IPS-NIHi7 (cell line): ENCODE measurements at regions not wholly inside any gene's neighbourhood (a gene's known extent, or its start where the extent isn't known, plus 50 kb on each side); places are given as distances from the start of the nearest gene placed in this dataset.
"Not testable (repeated sequence)": the region's sequence is repeated elsewhere in the genome, so short reads cannot be mapped to it uniquely, and the experiment has no call there.

Experiments used
- DNase-seq: peaks from one replicate; pipeline ENCODE4 v3.0.0; 2012; ENCODE audit warnings: mixed read lengths; ENCODE audit errors: extremely low spot score

DNA sequence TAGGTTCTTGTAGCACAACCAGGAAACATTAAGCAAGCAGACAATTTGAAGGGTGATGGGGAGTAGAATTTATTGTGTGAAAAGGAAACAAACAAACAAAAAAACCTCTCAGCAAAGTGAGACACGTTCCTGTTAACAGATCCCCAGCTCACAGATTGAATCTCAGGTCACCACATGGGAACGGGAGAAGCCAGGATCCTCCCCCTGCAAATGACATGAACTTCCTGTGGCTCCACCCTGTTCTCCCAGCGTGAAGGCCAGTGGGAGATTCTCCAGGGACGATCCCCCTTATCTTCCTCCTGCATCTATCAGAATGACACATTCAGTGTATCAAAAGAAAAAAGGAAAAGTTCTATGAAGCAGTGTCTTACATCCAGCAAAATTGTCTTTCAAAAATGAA, 1488.1 kb downstream of the OTOL1 start:
- DNase-seq: no peak

DNA sequence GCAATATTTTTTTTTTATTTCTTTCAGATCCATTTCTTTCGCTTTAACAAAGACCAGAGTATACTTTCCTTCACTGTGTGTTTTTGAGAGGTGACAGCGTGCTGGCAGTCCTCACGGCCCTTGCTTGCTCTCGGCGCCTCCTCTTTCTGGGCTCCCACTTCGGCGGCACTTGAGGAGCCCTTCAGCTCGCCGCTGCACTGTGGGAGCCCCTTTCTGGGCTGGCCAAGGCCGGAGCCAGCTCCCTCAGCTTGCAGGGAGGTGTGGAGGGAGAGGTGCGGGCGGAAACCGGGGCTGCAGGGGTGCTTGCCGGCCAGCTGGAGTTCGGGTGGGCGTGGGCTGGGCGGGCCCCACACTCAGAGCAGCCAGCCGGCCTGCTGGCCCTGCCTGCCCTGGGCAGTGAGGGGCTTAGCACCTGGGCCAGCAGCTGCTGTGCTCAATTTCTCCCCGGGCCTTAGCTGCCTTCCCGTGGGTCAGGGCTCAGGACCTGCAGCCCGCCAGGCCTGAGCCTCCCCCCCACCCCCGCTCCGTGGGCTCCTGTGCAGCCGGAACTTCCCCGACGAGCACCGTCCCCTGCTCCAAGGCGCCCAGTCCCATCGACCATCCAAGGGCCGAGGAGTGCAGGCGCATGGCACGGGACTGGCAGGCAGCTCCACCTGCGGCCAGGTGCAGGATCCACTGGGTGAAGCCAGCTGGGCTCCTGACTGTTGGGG, 1490.6 kb downstream of the OTOL1 start:
- DNase-seq: not testable (repeated sequence)

DNA sequence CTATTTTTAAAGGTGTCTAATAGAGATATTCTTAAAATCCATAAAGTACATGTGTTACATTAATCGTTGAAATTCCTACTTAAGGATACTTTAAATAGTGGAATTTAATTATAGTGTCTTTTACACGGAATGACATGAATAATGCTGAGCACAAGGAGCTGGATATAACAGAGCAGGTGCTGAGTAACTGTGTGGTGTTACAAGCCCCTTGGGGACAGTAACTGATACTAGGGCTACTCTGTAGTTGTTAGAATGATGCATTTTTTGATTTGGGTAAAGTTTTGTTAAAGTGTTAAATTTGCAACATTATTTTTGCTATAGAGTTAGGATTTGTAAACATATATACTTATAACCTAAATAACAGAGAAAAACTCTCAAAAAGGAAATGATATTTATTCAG, 1496.1 kb downstream of the OTOL1 start:
- no peak for DNase-seq

DNA sequence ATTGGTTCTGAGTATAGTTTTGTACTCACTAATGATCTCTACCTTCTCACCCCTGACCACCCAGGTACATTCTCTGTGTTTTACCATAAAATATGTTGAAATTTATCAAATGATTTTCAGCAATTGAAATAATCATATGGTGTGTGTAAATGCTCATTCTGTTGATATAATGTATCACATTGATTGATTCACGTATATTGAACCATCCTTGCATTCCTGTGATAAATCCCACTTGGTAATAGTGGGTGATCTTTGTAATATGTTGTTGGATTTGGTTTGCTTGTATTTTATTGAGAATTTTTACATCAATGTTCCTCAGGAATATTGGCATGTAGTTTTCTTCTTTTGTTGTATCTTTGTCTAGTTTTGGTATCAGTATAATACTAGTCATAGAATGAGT, 1497.6 kb downstream of the OTOL1 start:
- no peak for DNase-seq

GRCh38 chr3:162996368-162996767, 1499.8 kb downstream of the OTOL1 start:
- no peak for DNase-seq

GRCh38 chr3:162998205-162998604, 1501.6 kb downstream of the OTOL1 start:
- no peak for DNase-seq

- no peak for DNase-seq
Observed at GRCh38 chr3:163011596-163011995, 1515.0 kb downstream of the OTOL1 start.

GRCh38 chr3:163016251-163016650, 1519.6 kb downstream of the OTOL1 start:
- DNase-seq: no peak

GRCh38 chr3:163018067-163018466, 1521.5 kb downstream of the OTOL1 start:
- DNase-seq: no peak

DNA sequence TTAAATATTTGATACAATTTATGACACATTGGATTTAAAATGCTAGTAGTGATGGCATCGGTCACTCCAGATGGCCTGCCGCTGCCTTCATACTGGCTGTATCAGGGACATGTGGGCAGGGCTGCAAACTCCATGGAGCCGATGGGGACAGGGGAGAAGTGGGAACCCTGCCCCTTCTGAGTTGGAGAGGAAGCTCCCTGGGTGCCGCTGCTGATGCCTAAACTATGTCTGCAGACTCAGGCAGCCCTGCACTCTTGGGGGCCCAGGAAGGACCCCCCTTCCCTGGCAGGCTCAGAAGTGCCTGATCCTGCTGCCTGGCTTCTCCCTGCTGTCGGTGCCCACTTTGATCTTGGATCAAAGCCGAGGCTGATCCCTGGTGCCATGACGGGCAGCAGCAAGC, 1522.1 kb downstream of the OTOL1 start:
- no peak for DNase-seq

- DNase-seq: no peak
Observed at GRCh38 chr3:163019260-163019659, 1522.7 kb downstream of the OTOL1 start.

DNA sequence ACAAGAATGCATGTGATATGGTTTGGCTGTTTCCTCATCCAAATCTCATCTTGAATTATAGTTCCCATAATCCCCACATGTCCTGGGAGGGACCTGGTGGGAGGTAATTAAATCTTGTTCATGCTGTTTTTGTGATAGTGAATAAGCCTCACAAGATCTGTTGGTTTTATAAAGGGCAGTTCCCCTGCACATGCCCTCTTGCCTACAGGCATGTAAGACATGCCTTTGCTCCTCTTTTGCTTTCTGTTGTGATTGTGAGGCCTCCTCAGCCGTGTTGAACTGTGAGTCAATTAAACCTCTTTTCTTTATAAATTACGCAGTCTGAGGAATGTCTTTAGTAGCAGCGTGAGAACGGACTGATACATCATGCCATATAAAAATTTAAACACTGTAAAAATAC, 1537.0 kb downstream of the OTOL1 start:
- DNase-seq: no peak

DNA sequence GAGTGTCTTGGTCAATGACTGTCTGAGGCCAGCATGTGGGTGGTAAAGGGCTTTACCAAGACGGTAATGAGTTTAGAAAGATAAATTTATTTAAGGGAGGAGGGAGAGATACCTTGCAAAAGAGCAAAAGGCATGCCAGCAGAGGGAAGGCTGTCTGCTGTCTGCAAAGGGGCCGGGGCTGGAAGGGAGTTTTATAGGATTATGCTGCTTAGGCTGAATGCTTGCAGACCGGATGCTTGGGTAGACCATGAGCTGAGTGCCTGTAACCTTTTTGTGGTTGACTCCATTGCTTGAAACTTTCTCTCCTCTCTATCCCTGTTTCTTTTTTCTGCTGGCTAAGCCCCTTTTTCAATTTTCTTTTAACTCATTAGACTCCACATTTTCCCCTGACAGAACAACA, 1543.0 kb downstream of the OTOL1 start:
- no peak for DNase-seq

DNA sequence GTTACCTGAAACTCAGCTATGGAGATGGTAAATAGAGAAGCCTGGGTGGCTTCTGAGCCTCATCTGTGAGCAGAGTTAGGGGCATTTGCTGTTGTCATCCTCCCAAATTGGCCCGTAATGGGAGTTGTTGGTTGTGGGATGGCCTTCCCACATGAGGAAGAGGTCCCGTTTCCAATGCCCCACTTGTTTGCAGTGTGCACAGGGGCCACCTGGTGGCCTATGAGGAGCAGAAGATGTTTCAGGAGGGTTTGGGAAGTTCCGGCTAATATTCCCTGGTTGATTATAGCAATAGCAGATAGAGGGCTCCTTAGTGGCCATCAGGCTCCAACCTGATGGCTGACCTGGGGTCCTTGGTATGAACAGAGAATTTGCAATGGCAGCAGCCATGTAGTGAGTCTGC, 1546.5 kb downstream of the OTOL1 start:
- DNase-seq: peak; percentile 24

DNA sequence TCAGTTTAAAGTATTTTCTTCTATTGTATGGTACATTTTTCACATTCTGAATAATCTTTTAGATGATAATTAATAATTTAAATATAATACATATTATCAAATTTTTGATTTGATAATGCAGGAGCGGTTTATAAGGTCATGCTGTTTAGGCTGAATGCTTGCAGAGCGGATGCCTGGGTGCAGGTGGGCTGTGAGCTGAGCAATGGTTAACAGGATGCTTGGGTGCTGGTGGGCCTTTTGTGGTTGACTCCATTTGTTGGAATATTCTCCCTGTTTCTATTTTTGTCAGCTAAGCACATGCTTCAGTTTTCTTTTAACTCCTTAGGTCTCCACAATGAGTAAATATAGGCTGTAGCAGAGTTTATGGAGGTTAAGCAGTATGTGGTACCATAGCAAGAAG, 1549.3 kb downstream of the OTOL1 start:
- DNase-seq: no peak

- DNase-seq: no peak
Observed at GRCh38 chr3:163048881-163049280, 1552.3 kb downstream of the OTOL1 start.

- DNase-seq: peak; percentile 60
Observed at GRCh38 chr3:163056874-163057497, 1560.4 kb downstream of the OTOL1 start.

DNA sequence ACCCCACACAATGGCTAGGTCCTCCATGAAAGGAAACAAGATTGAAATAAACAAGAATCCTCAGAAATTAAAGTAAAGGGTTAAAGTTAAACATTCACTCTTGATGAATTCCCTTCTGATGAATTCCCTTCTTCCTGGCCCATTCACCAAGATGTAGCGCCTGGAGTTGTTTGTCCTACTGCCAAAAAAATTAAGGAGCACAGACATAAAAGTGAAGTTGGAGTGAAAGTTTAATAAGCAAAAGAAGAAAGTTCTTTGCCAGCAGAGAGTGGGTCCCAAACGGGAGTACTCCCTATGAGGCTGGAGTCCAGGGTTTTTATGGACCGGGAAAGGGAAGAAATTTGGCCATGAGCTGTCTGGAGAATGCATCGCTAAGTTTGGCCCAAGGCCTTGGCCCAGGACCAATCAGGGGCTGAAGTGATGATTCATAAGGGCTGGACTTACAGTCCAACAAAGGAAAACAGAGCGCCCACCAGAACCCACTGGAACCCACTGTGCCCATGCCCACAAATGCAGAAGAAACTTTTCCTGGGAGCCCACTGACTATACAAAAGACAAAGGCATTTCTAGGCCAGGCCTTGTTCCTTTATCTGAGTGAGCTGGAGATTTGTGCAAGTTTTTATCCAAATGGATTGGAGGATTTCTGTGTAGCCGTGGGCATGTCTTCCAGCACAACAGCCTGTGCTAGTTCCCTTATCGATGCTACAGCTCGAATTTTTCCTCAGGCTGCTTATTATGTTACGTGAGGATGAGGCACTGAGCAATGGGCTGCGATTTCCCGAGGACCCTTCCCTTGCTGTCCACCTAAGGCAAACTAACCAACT, 1561.6 kb downstream of the OTOL1 start:
- DNase-seq: no peak

DNA sequence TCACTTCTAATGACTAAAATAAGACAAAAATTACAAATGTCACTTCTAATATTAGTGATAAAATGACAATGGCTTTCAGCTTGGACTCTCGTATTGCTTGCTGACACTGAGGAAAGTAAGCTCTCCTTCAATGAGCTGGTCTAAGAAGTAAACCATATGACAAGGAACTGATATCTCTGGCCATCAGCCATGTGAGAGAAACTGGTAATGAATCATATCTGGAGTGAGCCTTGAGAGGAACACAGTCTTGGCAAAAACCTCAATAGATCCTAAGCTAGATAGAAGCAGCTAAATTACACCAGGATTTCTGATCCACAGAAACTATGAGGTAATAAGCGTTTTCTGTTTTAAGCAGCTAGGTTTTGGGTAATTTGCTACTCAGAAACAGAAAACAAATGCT, 1575.1 kb downstream of the OTOL1 start:
- no peak for DNase-seq
